ENCODE measurements at regions not wholly inside any gene's neighbourhood (a gene's known extent, or its start where the extent isn't known, plus 50 kb on each side); places are given as distances from the start of the nearest gene placed in this dataset.

DNA sequence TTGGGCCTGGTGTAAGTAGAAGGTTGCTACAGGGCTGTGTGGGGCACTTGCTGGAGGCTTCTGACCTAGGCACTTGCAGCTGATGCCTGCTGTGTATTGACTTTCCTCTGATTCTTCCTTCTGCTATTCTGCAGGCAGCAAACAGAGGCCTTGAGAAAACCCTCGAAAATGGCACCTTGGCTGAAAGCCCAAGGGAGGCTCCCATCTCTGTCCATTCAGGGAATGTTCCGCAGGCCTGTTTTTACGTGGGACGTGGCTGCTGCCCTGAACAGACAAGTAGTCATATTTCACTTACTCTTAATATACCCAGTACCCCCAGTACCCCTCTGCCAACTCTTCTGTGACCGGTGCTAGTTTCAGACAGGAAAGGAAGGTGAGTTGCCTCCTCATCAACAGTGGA lies 664.7 kb downstream of the INHBA start:
- TF ChIP-seq POLR2AphosphoS5 (IDR thresholded peaks at IDR 0.05; ENCODE audit: low read depth, low read length) (no peak), POLR2A (IDR thresholded peaks at IDR 0.05; ENCODE audit: control extremely low read depth in 1 of 2, low read depth in 2 of 2, low read length in 2 of 2) (no peak), GABPA (IDR thresholded peaks at IDR 0.05; ENCODE audit: borderline replicate concordance, insufficient read depth, low read length) (no peak), CTCF (IDR thresholded peaks at IDR 0.05; ENCODE audit: control extremely low read depth in 1 of 3, insufficient read depth in 1 of 3, low read depth in 1 of 3, low read length in 3 of 3) (no peak), EGR1 (IDR thresholded peaks at IDR 0.05; ENCODE audit: borderline replicate concordance, low read depth, low read length) (no peak), TAF1 (IDR thresholded peaks at IDR 0.05; ENCODE audit: low read depth, low read length) (no peak), YY1 (IDR thresholded peaks at IDR 0.05; ENCODE audit: low read depth, low read length) (no peak), MAX (IDR thresholded peaks at IDR 0.05) (no peak), CHD1 (IDR thresholded peaks at IDR 0.05; ENCODE audit: low read depth, low read length) (no peak), EZH2 (IDR thresholded peaks at IDR 0.05; ENCODE audit: low read depth, low read length, severe bottlenecking) (no peak), BRCA1 (IDR thresholded peaks at IDR 0.05; ENCODE audit: low read depth, low read length) (no peak), SUZ12 (IDR thresholded peaks at IDR 0.05; ENCODE audit: low read length) (no peak)
- TF ChIP-seq, protein P1, sequence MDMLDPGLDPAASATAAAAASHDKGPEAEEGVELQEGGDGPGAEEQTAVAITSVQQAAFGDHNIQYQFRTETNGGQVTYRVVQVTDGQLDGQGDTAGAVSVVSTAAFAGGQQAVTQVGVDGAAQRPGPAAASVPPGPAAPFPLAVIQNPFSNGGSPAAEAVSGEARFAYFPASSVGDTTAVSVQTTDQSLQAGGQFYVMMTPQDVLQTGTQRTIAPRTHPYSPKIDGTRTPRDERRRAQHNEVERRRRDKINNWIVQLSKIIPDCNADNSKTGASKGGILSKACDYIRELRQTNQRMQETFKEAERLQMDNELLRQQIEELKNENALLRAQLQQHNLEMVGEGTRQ (IDR thresholded peaks at IDR 0.05; ENCODE audit: low read length), result no peak
